Heart left ventricle (tissue), 13 donors: ENCODE measurements at regions not wholly inside any gene's neighbourhood (a gene's known extent, or its start where the extent isn't known, plus 50 kb on each side); places are given as distances from the start of the nearest gene placed in this dataset.

ENCODE experiments used
- POLR2A ChIP-seq, 2 donors: fragments of 450-650 bp; IDR thresholded peaks; one replicate each; pipeline ENCODE4 v1.6.1; 2017; ENCODE audit warnings: antibody characterized with exemption in 2 of 2, mild to moderate bottlenecking in 2 of 2, moderate library complexity in 2 of 2
- TF ChIP-seq, protein P1 (sequence below), 12 donors: fragments of 200-600 bp; sonication (generic) in 4 of 12; IDR thresholded peaks; one replicate each; pipeline versions ENCODE4 v1.5.0 to v1.8.0; 2018 to 2022; ENCODE audit warnings: antibody characterized with exemption in 12 of 12, mild to moderate bottlenecking in 5 of 12
- donor health status: ischemic (EF 13 %, LVEDD 7.1; RV severe dilation, severe dysfunction).
- donor health status: DM: no; HTN: yes; CAD: no.
- donor health status: DM: no; HTN: no; CAD: no.
- donor health status: ischemic (EF 25% LVEDD 6.9; RV normal size, moderate dysfunction).
- donor health status: ischemic (EF 25% LVEDD 5.7; RV mildly dilated, moderate dysfunction).
- donor health status: ischemic (EF 35%, LVEDD 5.7; RV mildly dilated, moderate dysfunction).
- donor health status: nonischemic (EF 11% LVEDD 7.7; RV severe dilation, severe dysfunction).
- donor health status: DM: yes; HTN: yes; CAD: no.
- donor health status: PGD.
- donor health status: ischemic (EF 29% LVEDD 5.4; RV normal size, mild dysfunction).
- donor health status: nonischemic (EF 23%, LVEDD 6.1; RV moderate dilation, normal function).

DNA sequence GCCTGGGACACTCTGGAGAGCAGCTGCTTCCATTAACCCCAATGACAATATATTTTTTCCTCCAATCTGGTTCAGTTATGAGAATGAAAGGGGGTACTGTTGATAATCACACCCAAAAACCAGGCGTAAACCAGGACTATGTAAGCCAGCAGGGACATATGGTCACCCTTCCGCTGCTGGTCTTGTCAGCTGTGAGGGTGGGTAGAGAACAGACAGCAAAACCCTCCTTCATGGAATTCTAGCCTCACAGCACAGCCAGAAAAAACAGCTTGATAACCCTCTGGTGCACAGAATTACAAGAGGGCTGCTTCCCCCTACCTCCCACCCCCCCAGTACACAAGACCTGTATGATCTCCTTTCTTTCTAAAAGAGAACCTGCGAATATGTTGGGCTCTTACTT, 368.8 kb upstream of the ZMIZ1 start:
- TF ChIP-seq, protein P1, sequence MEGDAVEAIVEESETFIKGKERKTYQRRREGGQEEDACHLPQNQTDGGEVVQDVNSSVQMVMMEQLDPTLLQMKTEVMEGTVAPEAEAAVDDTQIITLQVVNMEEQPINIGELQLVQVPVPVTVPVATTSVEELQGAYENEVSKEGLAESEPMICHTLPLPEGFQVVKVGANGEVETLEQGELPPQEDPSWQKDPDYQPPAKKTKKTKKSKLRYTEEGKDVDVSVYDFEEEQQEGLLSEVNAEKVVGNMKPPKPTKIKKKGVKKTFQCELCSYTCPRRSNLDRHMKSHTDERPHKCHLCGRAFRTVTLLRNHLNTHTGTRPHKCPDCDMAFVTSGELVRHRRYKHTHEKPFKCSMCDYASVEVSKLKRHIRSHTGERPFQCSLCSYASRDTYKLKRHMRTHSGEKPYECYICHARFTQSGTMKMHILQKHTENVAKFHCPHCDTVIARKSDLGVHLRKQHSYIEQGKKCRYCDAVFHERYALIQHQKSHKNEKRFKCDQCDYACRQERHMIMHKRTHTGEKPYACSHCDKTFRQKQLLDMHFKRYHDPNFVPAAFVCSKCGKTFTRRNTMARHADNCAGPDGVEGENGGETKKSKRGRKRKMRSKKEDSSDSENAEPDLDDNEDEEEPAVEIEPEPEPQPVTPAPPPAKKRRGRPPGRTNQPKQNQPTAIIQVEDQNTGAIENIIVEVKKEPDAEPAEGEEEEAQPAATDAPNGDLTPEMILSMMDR (IDR thresholded peaks at IDR 0.05) = no peak
- TF ChIP-seq POLR2A (IDR thresholded peaks at IDR 0.05) = no peak
